Keratinocyte (primary cell): ENCODE measurements at regions not wholly inside any gene's neighbourhood (a gene's known extent, or its start where the extent isn't known, plus 50 kb on each side); places are given as distances from the start of the nearest gene placed in this dataset.

Source experiments
- DNase-seq: peaks from one replicate; pipeline ENCODE4 v3.0.0-alpha.2; 2011; ENCODE audit warnings: low read depth, missing footprints, low spot score
- FAIRE-seq: peaks from 2 replicates; lab custom pipeline; 2011; peaks lifted over from hg19 to GRCh38; lab: Jason Lieb, UNC
- H2AFZ ChIP-seq: 2 replicates; pipeline ENCODE4 v1.6.0; 2012; ENCODE audit warnings: low read length, control low read depth, inconsistent platforms; ENCODE audit not compliant: control insufficient read depth
- H3K27ac ChIP-seq: 2 replicates; pipeline ENCODE4 v1.5.1; 2011; ENCODE audit warnings: low read length; ENCODE audit not compliant: control insufficient read depth, insufficient read depth
- H3K27me3 ChIP-seq: 3 replicates; pipeline ENCODE4 v1.6.0; 2011; ENCODE audit warnings: low read length; ENCODE audit not compliant: control insufficient read depth, insufficient read depth; ENCODE audit errors: extremely low read depth
- H3K36me3 ChIP-seq, 2 experiments: 2 replicates in 1 of 2; 3 replicates in 1 of 2; pipeline ENCODE4 v1.5.1; 2011; ENCODE audit warnings: low read length in 2 of 2, mild to moderate bottlenecking in 1 of 2; ENCODE audit not compliant: control insufficient read depth in 2 of 2, insufficient read depth in 2 of 2; ENCODE audit errors: extremely low read depth in 1 of 2
- H3K4me1 ChIP-seq: 3 replicates; pipeline ENCODE4 v1.5.1; 2011; ENCODE audit warnings: low read length; ENCODE audit not compliant: control insufficient read depth, insufficient read depth; ENCODE audit errors: extremely low read depth
- H3K4me2 ChIP-seq: 3 replicates; pipeline ENCODE4 v1.6.0; 2011; ENCODE audit warnings: low read depth, low read length; ENCODE audit not compliant: control insufficient read depth, insufficient read depth; ENCODE audit errors: extremely low read depth
- H3K4me3 ChIP-seq, 3 experiments: fragments of 200-600 bp in 1 of 3; sonication (generic) in 1 of 3; 2 replicates in 2 of 3; 3 replicates in 1 of 3; pipeline ENCODE4 v1.5.1; 2011 to 2016; ENCODE audit warnings: low read length in 3 of 3, mild to moderate bottlenecking in 3 of 3, control low read depth in 2 of 3, inconsistent platforms in 1 of 3, low read depth in 1 of 3, mixed read lengths in 1 of 3, mixed run types in 1 of 3, moderate library complexity in 1 of 3; ENCODE audit not compliant: control insufficient read depth in 2 of 3, insufficient read depth in 2 of 3; ENCODE audit errors: extremely low read depth in 1 of 3
- H3K79me2 ChIP-seq: 2 replicates; pipeline ENCODE4 v1.6.0; 2012; ENCODE audit warnings: low read length; ENCODE audit not compliant: control insufficient read depth, insufficient read depth
- H3K9ac ChIP-seq: 3 replicates; pipeline ENCODE4 v1.6.0; 2011; ENCODE audit warnings: low read length; ENCODE audit not compliant: control insufficient read depth, insufficient read depth; ENCODE audit errors: extremely low read depth
- H3K9me1 ChIP-seq: 3 replicates; pipeline ENCODE4 v1.6.0; 2011; ENCODE audit warnings: low read length; ENCODE audit not compliant: control insufficient read depth, insufficient read depth; ENCODE audit errors: extremely low read depth
- H3K9me3 ChIP-seq: 2 replicates; pipeline ENCODE4 v1.5.1; 2012; ENCODE audit warnings: low read depth, low read length; ENCODE audit not compliant: control insufficient read depth
- H4K20me1 ChIP-seq: 3 replicates; pipeline ENCODE4 v1.6.0; 2011; ENCODE audit warnings: low read length; ENCODE audit not compliant: control insufficient read depth, insufficient read depth; ENCODE audit errors: extremely low read depth
- EZH2 ChIP-seq: IDR thresholded peaks from one replicate; pipeline ENCODE4 v1.6.1; 2012; ENCODE audit warnings: inconsistent platforms, mild to moderate bottlenecking, low read length, moderate library complexity
- dilution Hi-C: fragments of 300-500 bp; cut with MboI; formaldehyde crosslinking; loops from one replicate; pipeline ENCODE4 v1.7.0; 2020; ENCODE audit warnings: low sequenced_read_pairs; ENCODE audit not compliant: extremely low pct_ligation_motif_present
- TF ChIP-seq, protein P1 (sequence below), 3 experiments: IDR thresholded peaks in 1 of 3; conservative IDR thresholded peaks in 1 of 3; optimal IDR thresholded peaks in 1 of 3; 2 replicates in 2 of 3; 3 replicates in 1 of 3; pipeline versions ENCODE3 to v1.5.1; 2011; ENCODE audit warnings: low read length in 3 of 3, mild to moderate bottlenecking in 3 of 3, moderate library complexity in 2 of 3, control low read depth in 1 of 3, inconsistent platforms in 1 of 3; ENCODE audit not compliant: insufficient read depth in 2 of 3; ENCODE audit errors: extremely low read depth in 1 of 3

GRCh38 chr1:110746644-110747259, 72.0 kb upstream of the KCNA3 start:
- Histone ChIP-seq H3K9ac (no peak overlapping the region), H3K9me3 (no peaks in the 10 kb centered on the region), H3K27me3 (no peaks in the 10 kb centered on the region), H3K27ac (no peak overlapping the region), H3K4me1 (no peaks in the 10 kb centered on the region), H3K4me2 (no peak overlapping the region), H3K4me3 (no peak overlapping the region), H4K20me1 (no peaks in the 10 kb centered on the region), H3K79me2 (no peaks in the 10 kb centered on the region), H3K9me1 (no peaks in the 10 kb centered on the region), H2AFZ (no peak overlapping the region), H3K36me3 (no peaks in the 10 kb centered on the region)
- dilution Hi-C loops = no loop called here
- TF ChIP-seq EZH2 = no peak
- TF ChIP-seq, protein P1, sequence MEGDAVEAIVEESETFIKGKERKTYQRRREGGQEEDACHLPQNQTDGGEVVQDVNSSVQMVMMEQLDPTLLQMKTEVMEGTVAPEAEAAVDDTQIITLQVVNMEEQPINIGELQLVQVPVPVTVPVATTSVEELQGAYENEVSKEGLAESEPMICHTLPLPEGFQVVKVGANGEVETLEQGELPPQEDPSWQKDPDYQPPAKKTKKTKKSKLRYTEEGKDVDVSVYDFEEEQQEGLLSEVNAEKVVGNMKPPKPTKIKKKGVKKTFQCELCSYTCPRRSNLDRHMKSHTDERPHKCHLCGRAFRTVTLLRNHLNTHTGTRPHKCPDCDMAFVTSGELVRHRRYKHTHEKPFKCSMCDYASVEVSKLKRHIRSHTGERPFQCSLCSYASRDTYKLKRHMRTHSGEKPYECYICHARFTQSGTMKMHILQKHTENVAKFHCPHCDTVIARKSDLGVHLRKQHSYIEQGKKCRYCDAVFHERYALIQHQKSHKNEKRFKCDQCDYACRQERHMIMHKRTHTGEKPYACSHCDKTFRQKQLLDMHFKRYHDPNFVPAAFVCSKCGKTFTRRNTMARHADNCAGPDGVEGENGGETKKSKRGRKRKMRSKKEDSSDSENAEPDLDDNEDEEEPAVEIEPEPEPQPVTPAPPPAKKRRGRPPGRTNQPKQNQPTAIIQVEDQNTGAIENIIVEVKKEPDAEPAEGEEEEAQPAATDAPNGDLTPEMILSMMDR (optimal IDR thresholded peaks at IDR 0.05 in 1 of 3, IDR thresholded peaks at IDR 0.05 in 1 of 3, conservative IDR thresholded peaks at IDR 0.05 in 1 of 3; ENCODE audit: extremely low read depth in 1 of 3, insufficient read depth in 2 of 3, low read length in 3 of 3) = no peak
- peak; percentile 29 for FAIRE-seq
- DNase-seq = peak; percentile 11

- H4K20me1 ChIP-seq = no peaks in the 10 kb centered on the region
- H3K4me3 ChIP-seq = no peak overlapping the region
- no peak overlapping the region for H2AFZ ChIP-seq
- dilution Hi-C loops = no loop called here
- FAIRE-seq (no peak), DNase-seq (no peak)
- H3K79me2 ChIP-seq = no peaks in the 10 kb centered on the region
- H3K36me3 ChIP-seq = no peaks in the 10 kb centered on the region
- no peaks in the 10 kb centered on the region for H3K9me3 ChIP-seq
- no peak for TF ChIP-seq EZH2
- TF ChIP-seq, protein P1 (optimal IDR thresholded peaks at IDR 0.05 in 1 of 3, IDR thresholded peaks at IDR 0.05 in 1 of 3, conservative IDR thresholded peaks at IDR 0.05 in 1 of 3; ENCODE audit: extremely low read depth in 1 of 3, insufficient read depth in 2 of 3, low read length in 3 of 3) = no peak
- no peak overlapping the region for H3K27ac ChIP-seq
- H3K4me2 ChIP-seq = no peak overlapping the region
- no peak overlapping the region for H3K9ac ChIP-seq
- no peaks in the 10 kb centered on the region for H3K4me1 ChIP-seq
- H3K27me3 ChIP-seq = no peaks in the 10 kb centered on the region
- no peaks in the 10 kb centered on the region for H3K9me1 ChIP-seq
Measured at GRCh38 chr1:110743397-110743796, 68.7 kb upstream of the KCNA3 start.
